HG02759 (cell line): ENCODE measurements at regions not wholly inside any gene's neighbourhood (a gene's known extent, or its start where the extent isn't known, plus 50 kb on each side); places are given as distances from the start of the nearest gene placed in this dataset.
"Not testable (repeated sequence)": the region's sequence is repeated elsewhere in the genome, so short reads cannot be mapped to it uniquely, and the experiment has no call there.

Experiments
- ATAC-seq: cut with Tn5 transposase; IDR thresholded peaks from one replicate; pipeline ENCODE4 v1.9.1; 2021; ENCODE audit warnings: mild to moderate bottlenecking, moderate library complexity; ENCODE audit not compliant: unreplicated experiment

DNA sequence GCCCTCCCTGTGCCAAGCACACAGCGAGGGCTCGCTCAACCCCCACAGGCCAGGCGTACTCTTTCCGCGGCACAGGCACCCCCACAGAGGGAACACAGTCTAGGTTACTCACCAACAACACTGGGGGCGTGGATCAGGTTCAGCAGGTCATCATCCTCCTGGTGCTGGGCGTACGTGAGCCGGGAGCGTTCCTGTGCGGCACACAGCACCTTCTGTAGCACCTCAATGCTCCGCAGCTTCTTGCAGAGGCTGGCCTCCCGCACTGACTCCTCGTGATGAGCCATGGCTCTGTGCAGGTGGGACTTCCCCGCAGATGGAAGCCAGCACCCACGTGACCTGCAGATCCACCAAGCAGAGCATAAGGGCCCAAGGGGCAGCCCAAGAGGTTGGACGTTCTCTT lies 296.8 kb downstream of the GOLGA6L6 start:
- ATAC-seq, result not testable (repeated sequence)

- not testable (repeated sequence) for ATAC-seq
Measured at GRCh38 chr15:20243486-20244240, 297.9 kb downstream of the GOLGA6L6 start.

GRCh38 chr15:20240366-20240917 lies 301.2 kb downstream of the GOLGA6L6 start:
- ATAC-seq, result not testable (repeated sequence)

GRCh38 chr15:20239186-20239585 lies 302.4 kb downstream of the GOLGA6L6 start:
- not testable (repeated sequence) for ATAC-seq

DNA sequence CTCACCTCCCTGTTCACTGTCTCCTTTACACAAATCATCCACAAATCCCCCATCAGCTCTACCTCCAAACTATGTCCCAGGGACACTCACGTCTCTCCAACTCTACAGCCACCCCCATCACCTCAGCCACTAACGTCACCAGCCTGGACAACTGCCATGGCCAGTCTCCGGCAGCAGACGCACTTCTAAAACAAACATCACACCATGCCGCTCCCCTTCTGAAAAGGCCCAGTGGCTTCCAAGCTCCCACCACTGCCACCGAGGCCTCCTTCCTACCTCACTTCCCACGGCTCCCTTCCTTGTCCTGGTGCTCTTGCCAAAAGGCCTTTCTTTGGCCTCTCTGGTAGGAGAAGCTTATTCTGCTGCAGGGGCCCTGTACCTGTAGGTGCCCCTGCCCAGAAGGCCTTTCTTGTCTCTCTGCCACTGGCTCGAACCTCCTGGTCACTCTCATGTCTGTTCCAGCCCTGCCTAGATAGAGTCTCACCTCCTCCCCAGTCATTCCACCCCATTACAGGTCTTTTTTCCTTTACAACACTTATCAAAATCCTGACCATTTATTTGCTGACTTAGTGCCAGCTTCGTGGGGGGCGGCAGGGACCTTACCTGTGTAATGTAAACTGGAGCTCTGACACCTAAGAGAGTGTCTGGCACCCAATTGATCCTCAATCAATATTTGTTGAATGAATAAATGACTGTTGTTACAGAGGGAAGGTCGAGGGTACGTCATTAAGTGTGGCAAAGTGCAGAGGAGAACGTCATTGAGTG lies 304.2 kb downstream of the GOLGA6L6 start:
- not testable (repeated sequence) for ATAC-seq

GRCh38 chr15:20235728-20236127 lies 305.9 kb downstream of the GOLGA6L6 start:
- ATAC-seq, result not testable (repeated sequence)

DNA sequence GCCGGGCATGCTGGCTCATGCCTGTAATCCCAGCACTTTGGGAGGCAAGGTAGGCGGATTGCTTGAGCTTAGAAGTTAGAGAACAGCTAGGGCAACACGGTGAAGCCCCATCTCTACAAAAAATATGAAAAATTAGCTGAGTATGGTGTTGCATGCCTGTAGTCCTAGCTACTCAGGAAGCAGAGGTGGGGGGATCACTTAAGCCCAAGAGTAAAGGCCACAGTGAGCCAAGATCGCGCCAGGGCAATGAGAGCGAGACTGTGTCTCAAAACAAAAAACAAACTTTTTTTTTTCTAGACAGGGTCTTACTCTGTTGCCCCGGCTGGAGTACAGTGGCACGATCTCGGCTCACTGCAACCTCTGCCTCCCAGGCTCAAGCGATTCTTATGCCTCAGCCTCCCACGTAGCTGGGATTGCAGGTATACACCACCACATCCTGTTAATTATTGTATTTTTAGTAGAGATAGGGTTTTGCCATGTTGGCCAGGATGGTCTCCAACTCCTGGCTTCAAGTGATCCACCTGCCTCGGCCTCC lies 307.5 kb downstream of the GOLGA6L6 start:
- ATAC-seq, result not testable (repeated sequence)

DNA sequence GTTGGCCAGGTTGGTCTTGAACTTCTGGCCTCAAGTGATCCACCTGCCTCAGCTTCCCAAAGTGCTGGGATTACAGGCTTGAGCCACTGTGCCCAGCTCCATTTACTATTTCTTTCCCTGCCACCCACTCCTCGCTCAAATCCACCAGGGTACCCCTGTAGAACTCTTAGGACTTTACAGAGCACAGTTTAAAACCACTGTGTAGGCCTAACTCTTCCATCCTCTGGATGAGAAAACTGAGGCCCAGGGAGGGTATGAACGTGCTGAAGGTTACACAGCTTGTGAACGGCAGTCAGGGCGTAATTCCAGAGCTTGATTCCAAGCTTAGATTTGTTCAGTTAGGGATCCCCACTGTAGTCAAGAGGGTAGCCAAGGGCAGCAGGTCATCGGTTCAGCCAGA lies 309.1 kb downstream of the GOLGA6L6 start:
- ATAC-seq, result not testable (repeated sequence)

- not testable (repeated sequence) for ATAC-seq
Measured at GRCh38 chr15:20230656-20231055, 310.9 kb downstream of the GOLGA6L6 start.

DNA sequence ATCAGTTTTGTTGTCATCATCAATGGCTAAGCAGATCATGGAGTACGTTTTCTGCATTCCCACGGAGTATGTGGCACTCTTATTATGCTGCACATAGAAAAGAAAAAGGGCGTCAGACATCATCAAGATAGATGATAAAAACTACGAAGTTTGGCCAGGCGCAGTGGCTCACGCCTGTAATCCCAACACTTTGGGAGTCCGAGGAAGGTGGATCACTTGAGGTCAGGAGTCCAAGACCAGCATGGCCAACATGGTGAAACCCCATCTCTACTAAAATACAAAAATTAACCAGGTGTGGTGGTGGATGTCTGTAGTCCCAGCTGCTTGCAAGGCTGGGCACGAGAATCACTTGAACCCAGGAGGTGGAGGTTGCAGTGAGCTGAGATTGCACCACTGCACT lies 312.8 kb downstream of the GOLGA6L6 start:
- ATAC-seq, result not testable (repeated sequence)

DNA sequence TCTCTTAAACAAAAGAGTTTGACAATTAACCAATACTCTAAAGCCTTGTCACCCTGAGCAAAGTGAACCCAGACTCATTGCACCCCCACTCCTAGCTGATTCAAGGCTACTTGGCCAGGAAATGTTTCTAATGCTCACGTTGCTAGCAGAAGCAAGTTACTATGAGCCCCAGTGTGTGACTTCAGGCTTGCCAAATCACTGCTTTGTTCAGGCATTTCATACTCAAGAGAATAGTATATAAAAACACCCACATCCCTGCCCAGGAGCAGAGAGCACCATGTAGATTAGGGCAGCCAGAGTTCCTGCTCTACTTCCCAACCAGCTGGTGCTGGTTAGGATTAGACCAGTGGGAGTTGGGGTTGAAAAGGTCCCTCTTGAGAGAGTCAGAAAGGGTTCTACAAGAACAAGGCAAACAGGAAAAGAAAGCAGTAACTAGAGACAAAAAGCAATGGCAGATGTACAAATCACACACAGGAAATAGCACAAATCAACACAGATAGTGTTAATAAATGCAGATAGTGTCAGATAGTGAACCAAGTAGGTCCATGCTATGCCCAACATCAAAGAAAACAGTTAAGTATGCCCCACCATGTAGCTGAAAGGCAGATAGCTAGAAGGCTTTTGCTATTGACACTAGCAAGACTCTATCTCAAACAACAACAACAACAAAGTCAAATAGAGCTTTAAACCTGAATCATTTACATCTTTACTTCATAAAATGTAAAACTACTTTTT lies 314.3 kb downstream of the GOLGA6L6 start:
- not testable (repeated sequence) for ATAC-seq

GRCh38 chr15:20226531-20226930 lies 315.1 kb downstream of the GOLGA6L6 start:
- not testable (repeated sequence) for ATAC-seq

GRCh38 chr15:20221063-20221462 lies 320.5 kb downstream of the GOLGA6L6 start:
- not testable (repeated sequence) for ATAC-seq

GRCh38 chr15:20219171-20219570 lies 322.4 kb downstream of the GOLGA6L6 start:
- not testable (repeated sequence) for ATAC-seq

GRCh38 chr15:20215700-20216099 lies 325.9 kb downstream of the GOLGA6L6 start:
- ATAC-seq, result not testable (repeated sequence)

DNA sequence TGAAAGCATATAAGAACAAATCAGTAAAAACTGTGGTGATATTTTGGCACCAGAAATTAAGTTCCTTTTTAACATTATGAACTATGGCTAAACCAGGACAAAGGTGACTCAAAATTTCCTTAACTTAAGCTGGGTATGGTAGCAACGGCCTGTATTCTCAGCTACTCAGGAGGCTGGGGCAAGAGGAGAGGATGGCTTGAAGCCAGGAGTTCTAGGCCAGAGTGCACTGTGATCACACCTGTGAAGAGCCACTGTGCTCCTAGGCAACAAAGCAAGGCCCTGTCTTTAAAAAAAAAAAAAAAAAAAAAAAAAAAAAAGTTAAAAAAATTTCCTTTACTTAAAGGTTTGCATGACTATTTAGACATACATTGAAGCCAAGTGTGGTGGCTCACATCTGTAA lies 327.5 kb downstream of the GOLGA6L6 start:
- ATAC-seq, result not testable (repeated sequence)

DNA sequence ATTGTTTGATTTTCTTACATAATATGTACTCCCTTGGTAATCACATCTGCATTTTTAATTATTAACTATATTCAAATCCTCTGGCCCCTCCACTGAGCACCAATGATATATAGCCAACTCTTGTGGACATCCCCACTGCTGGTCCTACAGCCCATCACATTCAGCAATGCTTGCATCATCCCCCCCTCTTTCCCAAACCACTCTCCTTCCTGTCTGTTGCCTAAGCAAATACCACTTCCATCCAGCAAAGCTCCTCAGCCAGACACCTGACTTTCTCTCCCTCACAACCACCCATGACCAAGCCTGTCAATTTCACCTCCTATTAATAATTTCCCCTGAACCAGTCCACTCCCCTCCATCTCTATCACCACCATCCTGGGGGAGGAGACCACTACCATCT lies 330.1 kb downstream of the GOLGA6L6 start:
- ATAC-seq, result not testable (repeated sequence)

DNA sequence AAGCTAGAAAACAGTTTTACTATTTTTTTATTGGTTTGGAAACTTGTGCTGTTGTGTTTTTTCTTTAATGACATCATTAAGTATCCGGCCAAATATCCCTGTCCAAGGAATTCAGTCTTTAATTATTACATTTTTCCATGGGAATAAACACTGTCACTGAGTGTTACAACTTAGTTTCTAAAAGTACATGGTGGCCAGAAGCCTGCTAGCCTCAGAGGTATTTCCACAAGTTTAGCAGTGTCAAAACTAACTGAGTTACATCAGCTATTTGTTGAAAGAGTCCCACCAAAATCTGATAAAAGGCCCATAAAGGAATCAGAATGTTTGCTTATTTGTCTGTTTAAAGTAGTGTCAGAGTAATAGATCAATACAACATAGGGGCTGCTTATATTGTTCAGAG lies 331.6 kb downstream of the GOLGA6L6 start:
- not testable (repeated sequence) for ATAC-seq

DNA sequence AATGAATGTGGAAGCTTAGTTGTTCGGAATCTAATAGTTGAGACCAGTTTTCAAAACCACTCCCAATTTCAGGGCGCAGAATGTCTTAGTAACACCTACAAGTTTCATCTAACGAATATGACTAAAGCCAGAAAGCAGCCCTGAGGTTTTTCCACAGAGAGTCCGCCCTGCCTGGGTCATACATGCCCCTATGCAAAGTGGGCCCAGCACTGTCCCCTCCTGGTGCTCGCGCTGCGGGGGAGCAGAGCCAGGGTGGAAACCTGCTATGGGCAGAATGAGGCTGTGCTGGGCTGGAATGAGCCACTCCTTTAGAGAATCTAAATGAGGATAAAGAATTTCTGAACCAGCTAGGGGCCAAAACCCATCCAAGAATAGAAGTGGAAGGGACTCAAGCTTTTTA lies 334.0 kb downstream of the GOLGA6L6 start:
- ATAC-seq, result not testable (repeated sequence)

GRCh38 chr15:20207198-20207597 lies 334.4 kb downstream of the GOLGA6L6 start:
- ATAC-seq, result not testable (repeated sequence)
